H9 (cell line): ENCODE measurements at regions not wholly inside any gene's neighbourhood (a gene's known extent, or its start where the extent isn't known, plus 50 kb on each side); places are given as distances from the start of the nearest gene placed in this dataset.

Experiments
- DNase-seq: peaks from one replicate; pipeline ENCODE4 v3.0.0-alpha.2; 2017
- H2AFZ ChIP-seq: one replicate; pipeline ENCODE4 v1.6.1; 2013; ENCODE audit warnings: mild to moderate bottlenecking, low read length, control low read depth, moderate library complexity
- H2AK5ac ChIP-seq: 2 replicates; pipeline ENCODE4 v1.6.1; 2013; ENCODE audit warnings: low read length, control low read depth, mixed read lengths; ENCODE audit not compliant: insufficient read length
- H2BK120ac ChIP-seq: one replicate; pipeline ENCODE4 v1.6.1; 2013; ENCODE audit warnings: low read depth, mild to moderate bottlenecking, low read length, control low read depth, inconsistent platforms; ENCODE audit not compliant: poor library complexity, severe bottlenecking
- H2BK12ac ChIP-seq: 2 replicates; pipeline ENCODE4 v1.6.1; 2013; ENCODE audit warnings: low read length, control low read depth, mixed read lengths, low read depth; ENCODE audit not compliant: insufficient read length
- H2BK15ac ChIP-seq: 2 replicates; pipeline ENCODE4 v1.6.1; 2013; ENCODE audit warnings: low read depth, low read length, control low read depth
- H2BK20ac ChIP-seq: one replicate; pipeline ENCODE4 v1.6.1; 2013; ENCODE audit warnings: low read depth, mild to moderate bottlenecking, low read length, control low read depth, inconsistent platforms; ENCODE audit not compliant: poor library complexity, severe bottlenecking
- H2BK5ac ChIP-seq: 2 replicates; pipeline ENCODE4 v1.6.1; 2013; ENCODE audit warnings: low read length, control low read depth, mixed read lengths; ENCODE audit not compliant: insufficient read length
- H3K14ac ChIP-seq: 2 replicates; pipeline ENCODE4 v1.6.1; 2013; ENCODE audit warnings: low read length, control low read depth; ENCODE audit not compliant: insufficient read depth
- H3K18ac ChIP-seq: 2 replicates; pipeline ENCODE4 v1.6.1; 2013; ENCODE audit warnings: low read depth, mild to moderate bottlenecking, mixed read lengths, low read length, control low read depth; ENCODE audit not compliant: insufficient read length
- H3K23ac ChIP-seq: 2 replicates; pipeline ENCODE4 v1.6.1; 2013; ENCODE audit warnings: low read length, control low read depth, mixed read lengths, low read depth; ENCODE audit not compliant: insufficient read length
- H3K23me2 ChIP-seq: 2 replicates; pipeline ENCODE4 v1.6.1; 2013; ENCODE audit warnings: low read depth, mild to moderate bottlenecking, mixed read lengths, low read length, control low read depth; ENCODE audit not compliant: insufficient read length, poor library complexity, severe bottlenecking
- H3K27ac ChIP-seq: 2 replicates; pipeline ENCODE4 v1.5.1; 2013; ENCODE audit warnings: low read length, control low read depth, mixed read lengths, low read depth; ENCODE audit not compliant: insufficient read length
- H3K27me3 ChIP-seq: 2 replicates; pipeline ENCODE4 v1.6.1; 2013; ENCODE audit warnings: low read length, control low read depth, inconsistent platforms; ENCODE audit not compliant: insufficient read depth
- H3K4ac ChIP-seq: 2 replicates; pipeline ENCODE4 v1.6.1; 2013; ENCODE audit warnings: low read depth, mild to moderate bottlenecking, control low read depth, inconsistent platforms, low read length, moderate library complexity
- H3K4me1 ChIP-seq: 2 replicates; pipeline ENCODE4 v1.6.1; 2013; ENCODE audit warnings: low read length, control low read depth, inconsistent platforms; ENCODE audit not compliant: insufficient read depth
- H3K4me2 ChIP-seq: 2 replicates; pipeline ENCODE4 v1.6.1; 2013; ENCODE audit warnings: low read length, control low read depth, mixed read lengths; ENCODE audit not compliant: insufficient read length, insufficient read depth
- H3K56ac ChIP-seq: 2 replicates; pipeline ENCODE4 v1.6.1; 2013; ENCODE audit warnings: low read depth, mild to moderate bottlenecking, mixed read lengths, low read length, control low read depth; ENCODE audit not compliant: insufficient read length
- H3K79me1 ChIP-seq: 2 replicates; pipeline ENCODE4 v1.6.1; 2013; ENCODE audit warnings: low read depth, mild to moderate bottlenecking, moderate library complexity, low read length, control low read depth, inconsistent platforms; ENCODE audit not compliant: insufficient read depth, poor library complexity, severe bottlenecking
- H3K79me2 ChIP-seq: 2 replicates; pipeline ENCODE4 v1.6.1; 2013; ENCODE audit warnings: low read length, control low read depth, inconsistent platforms; ENCODE audit not compliant: insufficient read depth
- H3K9ac ChIP-seq: 2 replicates; pipeline ENCODE4 v1.6.1; 2013; ENCODE audit warnings: low read length, control low read depth, mixed read lengths; ENCODE audit not compliant: insufficient read length; ENCODE audit errors: extremely low read depth
- H3K9me3 ChIP-seq: one replicate; pipeline ENCODE4 v1.6.1; 2013; ENCODE audit warnings: low read depth, low read length, inconsistent platforms; ENCODE audit not compliant: control insufficient read depth
- H3T11ph ChIP-seq: one replicate; pipeline ENCODE4 v1.6.1; 2013; ENCODE audit warnings: mild to moderate bottlenecking, low read length, control low read depth, inconsistent platforms
- H4K20me1 ChIP-seq: one replicate; pipeline ENCODE4 v1.6.1; 2013; ENCODE audit not compliant: control insufficient read depth, insufficient read length, insufficient read depth
- H4K5ac ChIP-seq: 2 replicates; pipeline ENCODE4 v1.6.1; 2013; ENCODE audit warnings: low read depth, mild to moderate bottlenecking, mixed read lengths, low read length, control low read depth; ENCODE audit not compliant: insufficient read length
- H4K8ac ChIP-seq: replicated peaks from 2 replicates; pipeline ENCODE4 v1.6.1; 2013; ENCODE audit warnings: low read length, control low read depth, mixed read lengths, low read depth; ENCODE audit not compliant: insufficient read length
- H4K91ac ChIP-seq: 2 replicates; pipeline ENCODE4 v1.6.1; 2013; ENCODE audit warnings: low read depth, mild to moderate bottlenecking, moderate library complexity, mixed read lengths, low read length, control low read depth; ENCODE audit not compliant: insufficient read length
- H3K27ac Mint-ChIP-seq, 3 experiments: 2 replicates in 2 of 3; 3 replicates in 1 of 3; pipeline ENCODE4 v1.8.0; 2020 to 2021; ENCODE audit warnings: mixed read lengths in 3 of 3, mild to moderate bottlenecking in 1 of 3, moderate library complexity in 1 of 3
- H3K27me3 Mint-ChIP-seq: 2 replicates; pipeline ENCODE4 v1.8.0; 2021; ENCODE audit warnings: low read depth, mild to moderate bottlenecking, moderate library complexity, mixed read lengths
- H3K36me3 Mint-ChIP-seq, 3 experiments: 2 replicates in 2 of 3; 3 replicates in 1 of 3; pipeline ENCODE4 v1.8.0; 2020 to 2021; ENCODE audit warnings: low read depth in 3 of 3, mixed read lengths in 3 of 3; ENCODE audit not compliant: insufficient read depth in 1 of 3
- H3K4me1 Mint-ChIP-seq, 2 experiments: 2 replicates each; pipeline ENCODE4 v1.8.0; 2020; ENCODE audit warnings: mixed read lengths in 2 of 2
- H3K4me3 Mint-ChIP-seq, 2 experiments: 2 replicates in 1 of 2; 3 replicates in 1 of 2; pipeline ENCODE4 v1.8.0; 2020 to 2021; ENCODE audit warnings: mild to moderate bottlenecking in 2 of 2, mixed read lengths in 2 of 2, moderate library complexity in 1 of 2
- H3K9me3 Mint-ChIP-seq, 2 experiments: 2 replicates in 1 of 2; 3 replicates in 1 of 2; pipeline ENCODE4 v1.8.0; 2020; ENCODE audit warnings: mild to moderate bottlenecking in 2 of 2, mixed read lengths in 2 of 2, moderate library complexity in 1 of 2
- WGBS: extraction: QIAGEN DNeasy Blood & Tissue Kit; methylation state at CpG from one replicate; pipeline ENCODE4 v1.1.7; 2013; ENCODE audit warnings: missing lambda C conversion rate, low lambda C conversion rate, mixed read lengths; ENCODE audit not compliant: insufficient read length; ENCODE audit errors: extremely low coverage; 5-methylcytosine and 5-hydroxymethylcytosine counted together
- TF ChIP-seq, protein P1 (sequence below): fragments of 200-600 bp; sonication (generic); conservative IDR thresholded peaks from 3 replicates; pipeline ENCODE4 v1.8.0; 2021; ENCODE audit warnings: antibody characterized with exemption, mild to moderate bottlenecking

DNA sequence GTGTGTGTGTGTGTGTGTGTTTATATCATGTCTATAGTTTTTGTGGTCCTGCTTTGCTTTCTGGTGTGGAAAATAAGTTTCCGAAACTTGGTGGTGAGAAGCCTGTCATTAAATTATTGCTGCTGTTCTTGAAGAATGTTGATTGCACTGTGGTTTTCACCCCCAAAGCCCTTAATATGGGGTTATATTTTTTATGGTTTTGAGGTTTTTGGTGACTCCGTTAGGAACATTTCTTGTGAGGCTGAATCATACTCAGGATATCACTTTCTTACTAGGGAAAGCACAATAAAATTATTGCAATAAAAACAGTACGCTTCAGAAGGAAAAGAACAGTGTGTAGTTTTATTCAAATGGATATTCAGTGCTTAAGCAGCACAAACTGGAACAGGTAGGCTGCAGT, 539.1 kb upstream of the MAGEB18 start:
- H3K36me3 Mint-ChIP-seq: peaks cover 0 to 3% (median 0%) of the 10 kb centered on the region in 3 experiments; a peak in 1 of 7 replicates
- H4K5ac ChIP-seq: no peak overlapping the region

More for the DNA sequence above, 539.1 kb upstream of the MAGEB18 start:
- H3K27ac Mint-ChIP-seq: no peak overlapping the region
- no peak overlapping the region for H2BK5ac ChIP-seq
- no peaks in the 10 kb centered on the region for H3K79me1 ChIP-seq
- no peak overlapping the region for H3K4ac ChIP-seq
- no peak overlapping the region for H3T11ph ChIP-seq
- H3K27ac ChIP-seq: no peak overlapping the region
- no peak overlapping the region for H2AK5ac ChIP-seq
- WGBS: no CpG with 5 or more reads among the region's 3 CpGs
- H3K9me3 Mint-ChIP-seq: peaks cover 60 to 77% of the 10 kb centered on the region in 2 experiments
- H3K23me2 ChIP-seq: no peaks in the 10 kb centered on the region
- no peak overlapping the region for H2AFZ ChIP-seq
- no peaks in the 10 kb centered on the region for H3K4me1 ChIP-seq
- H3K23ac ChIP-seq: no peak overlapping the region
- DNase-seq: no peak
- no peak overlapping the region for H2BK15ac ChIP-seq
- no peaks in the 10 kb centered on the region for H3K27me3 ChIP-seq
- H2BK120ac ChIP-seq: no peak overlapping the region
- H3K4me1 Mint-ChIP-seq: peaks cover 0 to 5% of the 10 kb centered on the region in 2 experiments; a peak in 1 of 4 replicates
- H3K79me2 ChIP-seq: no peaks in the 10 kb centered on the region
- H2BK12ac ChIP-seq: no peak overlapping the region
- no peaks in the 10 kb centered on the region for H3K27me3 Mint-ChIP-seq
- no peak overlapping the region for H3K4me2 ChIP-seq
- peaks cover 19% of the 10 kb centered on the region for H3K9me3 ChIP-seq
- H2BK20ac ChIP-seq: no peak overlapping the region
- H3K4me3 Mint-ChIP-seq: no peak overlapping the region
- H4K91ac ChIP-seq: no peak overlapping the region
- H3K56ac ChIP-seq: no peak overlapping the region
- H4K8ac ChIP-seq: no peak overlapping the region
- no peak overlapping the region for H3K14ac ChIP-seq
- H3K9ac ChIP-seq: no peak overlapping the region
- H4K20me1 ChIP-seq: no peaks in the 10 kb centered on the region
- TF ChIP-seq, protein P1, sequence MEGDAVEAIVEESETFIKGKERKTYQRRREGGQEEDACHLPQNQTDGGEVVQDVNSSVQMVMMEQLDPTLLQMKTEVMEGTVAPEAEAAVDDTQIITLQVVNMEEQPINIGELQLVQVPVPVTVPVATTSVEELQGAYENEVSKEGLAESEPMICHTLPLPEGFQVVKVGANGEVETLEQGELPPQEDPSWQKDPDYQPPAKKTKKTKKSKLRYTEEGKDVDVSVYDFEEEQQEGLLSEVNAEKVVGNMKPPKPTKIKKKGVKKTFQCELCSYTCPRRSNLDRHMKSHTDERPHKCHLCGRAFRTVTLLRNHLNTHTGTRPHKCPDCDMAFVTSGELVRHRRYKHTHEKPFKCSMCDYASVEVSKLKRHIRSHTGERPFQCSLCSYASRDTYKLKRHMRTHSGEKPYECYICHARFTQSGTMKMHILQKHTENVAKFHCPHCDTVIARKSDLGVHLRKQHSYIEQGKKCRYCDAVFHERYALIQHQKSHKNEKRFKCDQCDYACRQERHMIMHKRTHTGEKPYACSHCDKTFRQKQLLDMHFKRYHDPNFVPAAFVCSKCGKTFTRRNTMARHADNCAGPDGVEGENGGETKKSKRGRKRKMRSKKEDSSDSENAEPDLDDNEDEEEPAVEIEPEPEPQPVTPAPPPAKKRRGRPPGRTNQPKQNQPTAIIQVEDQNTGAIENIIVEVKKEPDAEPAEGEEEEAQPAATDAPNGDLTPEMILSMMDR: no peak
- no peak overlapping the region for H3K18ac ChIP-seq
